KOPT-K1 (cell line): ENCODE measurements at regions not wholly inside any gene's neighbourhood (a gene's known extent, or its start where the extent isn't known, plus 50 kb on each side); places are given as distances from the start of the nearest gene placed in this dataset.

Experiments
- H3K27ac ChIP-seq: fragments of 200-600 bp; sonication (generic); 2 replicates; pipeline ENCODE4 v1.5.1; 2016; ENCODE audit warnings: antibody characterized with exemption, mild to moderate bottlenecking, low read depth, low read length; ENCODE audit not compliant: poor library complexity, severe bottlenecking
- H3K36me3 ChIP-seq: fragments of 200-600 bp; sonication (generic); 2 replicates; pipeline ENCODE4 v1.5.1; 2017; ENCODE audit warnings: antibody characterized with exemption, mild to moderate bottlenecking, low read length, moderate library complexity; ENCODE audit not compliant: insufficient read depth
- H3K9me3 ChIP-seq: fragments of 200-600 bp; sonication (generic); 2 replicates; pipeline ENCODE4 v1.5.1; 2017; ENCODE audit warnings: antibody characterized with exemption, low read length, mild to moderate bottlenecking; ENCODE audit not compliant: insufficient read depth, poor library complexity, severe bottlenecking

GRCh38 chr2:8391126-8391525 lies 290.7 kb upstream of the ID2 start:
- Histone ChIP-seq H3K9me3 (no peaks in the 10 kb centered on the region), H3K27ac (no peak overlapping the region), H3K36me3 (no peaks in the 10 kb centered on the region)

GRCh38 chr2:8391584-8391983 lies 290.3 kb upstream of the ID2 start:
- H3K27ac ChIP-seq = no peak overlapping the region
- no peaks in the 10 kb centered on the region for H3K36me3 ChIP-seq
- H3K9me3 ChIP-seq = no peaks in the 10 kb centered on the region

GRCh38 chr2:8392098-8392866 lies 289.6 kb upstream of the ID2 start:
- Histone ChIP-seq H3K9me3 (no peaks in the 10 kb centered on the region), H3K27ac (no peak overlapping the region), H3K36me3 (no peaks in the 10 kb centered on the region)

GRCh38 chr2:8393506-8393905 lies 288.4 kb upstream of the ID2 start:
- H3K36me3 ChIP-seq = no peaks in the 10 kb centered on the region
- H3K27ac ChIP-seq = no peak overlapping the region
- no peaks in the 10 kb centered on the region for H3K9me3 ChIP-seq

- Histone ChIP-seq H3K27ac (no peak overlapping the region), H3K36me3 (no peaks in the 10 kb centered on the region), H3K9me3 (no peaks in the 10 kb centered on the region)
These were observed 287.7 kb upstream of the ID2 start for GRCh38 chr2:8394131-8394530.

- no peaks in the 10 kb centered on the region for H3K36me3 ChIP-seq
- H3K27ac ChIP-seq = no peak overlapping the region
- no peaks in the 10 kb centered on the region for H3K9me3 ChIP-seq
These were observed 287.1 kb upstream of the ID2 start for GRCh38 chr2:8394569-8395359.

- Histone ChIP-seq H3K36me3 (no peaks in the 10 kb centered on the region), H3K27ac (no peak overlapping the region), H3K9me3 (no peaks in the 10 kb centered on the region)
These were observed 286.1 kb upstream of the ID2 start for GRCh38 chr2:8395718-8396117.

- Histone ChIP-seq H3K27ac (no peak overlapping the region), H3K9me3 (no peaks in the 10 kb centered on the region), H3K36me3 (no peaks in the 10 kb centered on the region)
These were observed 283.7 kb upstream of the ID2 start for GRCh38 chr2:8398040-8398668.

GRCh38 chr2:8399731-8400130 lies 282.1 kb upstream of the ID2 start:
- Histone ChIP-seq H3K36me3 (no peaks in the 10 kb centered on the region), H3K27ac (no peak overlapping the region), H3K9me3 (no peaks in the 10 kb centered on the region)

GRCh38 chr2:8400196-8400595 lies 281.7 kb upstream of the ID2 start:
- Histone ChIP-seq H3K36me3 (no peaks in the 10 kb centered on the region), H3K27ac (no peak overlapping the region), H3K9me3 (no peaks in the 10 kb centered on the region)

- Histone ChIP-seq H3K27ac (no peak overlapping the region), H3K36me3 (no peaks in the 10 kb centered on the region), H3K9me3 (no peaks in the 10 kb centered on the region)
These were observed 279.6 kb upstream of the ID2 start for GRCh38 chr2:8402222-8402621.

GRCh38 chr2:8403876-8404275 lies 278.0 kb upstream of the ID2 start:
- Histone ChIP-seq H3K9me3 (no peaks in the 10 kb centered on the region), H3K36me3 (no peaks in the 10 kb centered on the region), H3K27ac (no peak overlapping the region)

- Histone ChIP-seq H3K36me3 (no peaks in the 10 kb centered on the region), H3K27ac (no peak overlapping the region), H3K9me3 (no peaks in the 10 kb centered on the region)
These were observed 276.5 kb upstream of the ID2 start for GRCh38 chr2:8405334-8405733.

- Histone ChIP-seq H3K9me3 (no peaks in the 10 kb centered on the region), H3K36me3 (no peaks in the 10 kb centered on the region), H3K27ac (no peak overlapping the region)
These were observed 275.6 kb upstream of the ID2 start for GRCh38 chr2:8406271-8406670.

GRCh38 chr2:8407332-8407731 lies 274.5 kb upstream of the ID2 start:
- Histone ChIP-seq H3K27ac (no peak overlapping the region), H3K9me3 (no peaks in the 10 kb centered on the region), H3K36me3 (no peaks in the 10 kb centered on the region)
